HG03432 (cell line): ENCODE measurements at regions not wholly inside any gene's neighbourhood (a gene's known extent, or its start where the extent isn't known, plus 50 kb on each side); places are given as distances from the start of the nearest gene placed in this dataset.
"Not testable (repeated sequence)": the region's sequence is repeated elsewhere in the genome, so short reads cannot be mapped to it uniquely, and the experiment has no call there.

Experiments used
- ATAC-seq: cut with Tn5 transposase; IDR thresholded peaks from one replicate; pipeline ENCODE4 v1.9.1; 2021; ENCODE audit warnings: mild to moderate bottlenecking, moderate library complexity; ENCODE audit not compliant: unreplicated experiment

- ATAC-seq, result no peak
Observed at GRCh38 chr9:103601287-103601686, 492.8 kb upstream of the SMC2 start.

- not testable (repeated sequence) for ATAC-seq
Observed at GRCh38 chr9:103611950-103612349, 482.2 kb upstream of the SMC2 start.

- ATAC-seq, result no peak
Observed at GRCh38 chr9:103615994-103616393, 478.1 kb upstream of the SMC2 start.

GRCh38 chr9:103617046-103617445 lies 477.1 kb upstream of the SMC2 start:
- no peak for ATAC-seq

- peak; percentile 61 for ATAC-seq
Observed at GRCh38 chr9:103625161-103625804, 468.8 kb upstream of the SMC2 start.

- no peak for ATAC-seq
Observed at GRCh38 chr9:103627731-103628130, 466.4 kb upstream of the SMC2 start.

GRCh38 chr9:103649086-103649485 lies 445.0 kb upstream of the SMC2 start:
- ATAC-seq, result no peak

GRCh38 chr9:103658156-103658555 lies 436.0 kb upstream of the SMC2 start:
- no peak for ATAC-seq

- no peak for ATAC-seq
Observed at GRCh38 chr9:103660830-103661229, 433.3 kb upstream of the SMC2 start.

GRCh38 chr9:103661663-103662062 lies 432.4 kb upstream of the SMC2 start:
- ATAC-seq, result no peak

GRCh38 chr9:103669296-103669695 lies 424.8 kb upstream of the SMC2 start:
- no peak for ATAC-seq

- ATAC-seq, result no peak
Observed at GRCh38 chr9:103674271-103674670, 419.8 kb upstream of the SMC2 start.

GRCh38 chr9:103680581-103680980 lies 413.5 kb upstream of the SMC2 start:
- ATAC-seq, result no peak

- no peak for ATAC-seq
Observed at GRCh38 chr9:103681435-103681834, 412.7 kb upstream of the SMC2 start.

GRCh38 chr9:103700195-103700962 lies 393.7 kb upstream of the SMC2 start:
- ATAC-seq, result no peak

GRCh38 chr9:103702572-103702971 lies 391.5 kb upstream of the SMC2 start:
- no peak for ATAC-seq

- no peak for ATAC-seq
Observed at GRCh38 chr9:103707181-103707580, 386.9 kb upstream of the SMC2 start.

GRCh38 chr9:103709366-103709765 lies 384.7 kb upstream of the SMC2 start:
- ATAC-seq, result no peak

GRCh38 chr9:103713631-103714030 lies 380.5 kb upstream of the SMC2 start:
- no peak for ATAC-seq

- no peak for ATAC-seq
Observed at GRCh38 chr9:103714992-103715391, 379.1 kb upstream of the SMC2 start.

GRCh38 chr9:103721056-103721455 lies 373.1 kb upstream of the SMC2 start:
- ATAC-seq, result no peak

- ATAC-seq, result no peak
Observed at GRCh38 chr9:103730866-103731265, 363.2 kb upstream of the SMC2 start.

GRCh38 chr9:103731541-103731940 lies 362.6 kb upstream of the SMC2 start:
- ATAC-seq, result no peak
